IMR-90 (cell line): ENCODE measurements at regions not wholly inside any gene's neighbourhood (a gene's known extent, or its start where the extent isn't known, plus 50 kb on each side); places are given as distances from the start of the nearest gene placed in this dataset.

ENCODE experiments used
- ATAC-seq: fragments of 200-7000 bp; cut with Tn5 transposase; 2 replicates; pipeline ENCODE4 v1.9.1; 2020; ENCODE audit warnings: low read depth, mild to moderate bottlenecking, moderate library complexity
- BruUV-seq: library from RNA; stranded (reverse); fragments of 400-500 nt; replicated peaks from 2 replicates; lab custom pipeline; 2021; lab: Mats Ljungman, UMichigan
- CTCF ChIA-PET: fragments of 300-600 bp; formaldehyde crosslinking; extraction: SDS; loops from one replicate; lab custom pipeline; 2021; ENCODE audit warnings: antibody characterized with exemption; lab: Yijun Ruan, JAX
- POLR2A ChIA-PET: fragments of 300-600 bp; sonication (Branson Sonifier 250); formaldehyde crosslinking; loops from one replicate; lab custom pipeline; 2022; ENCODE audit warnings: antibody characterized with exemption; ENCODE audit not compliant: unreplicated experiment; lab: Charles Lee
- DNase-seq: peaks from one replicate; pipeline ENCODE4 v3.0.0; 2013
- H2AFZ ChIP-seq: replicated peaks from 2 replicates; pipeline ENCODE3; 2013; ENCODE audit warnings: low read length, mild to moderate bottlenecking; ENCODE audit not compliant: poor library complexity
- H2AK5ac ChIP-seq: 2 replicates; pipeline ENCODE4 v1.6.1; 2013; ENCODE audit warnings: low read depth, low read length, inconsistent platforms
- H2AK9ac ChIP-seq: replicated peaks from 2 replicates; pipeline ENCODE3; 2013; ENCODE audit warnings: mild to moderate bottlenecking, low read depth, low read length, moderate library complexity; ENCODE audit not compliant: poor library complexity
- H2BK120ac ChIP-seq: 2 replicates; pipeline ENCODE4 v1.6.1; 2013; ENCODE audit warnings: low read depth, low read length, inconsistent platforms
- H2BK15ac ChIP-seq: 3 replicates; pipeline ENCODE4 v1.6.1; 2013; ENCODE audit warnings: low read depth, low read length, inconsistent platforms
- H2BK20ac ChIP-seq: 2 replicates; pipeline ENCODE4 v1.6.1; 2013; ENCODE audit warnings: low read depth, mild to moderate bottlenecking, inconsistent platforms, low read length, moderate library complexity
- H2BK5ac ChIP-seq: 2 replicates; pipeline ENCODE4 v1.6.1; 2013; ENCODE audit warnings: mild to moderate bottlenecking, low read depth, low read length, inconsistent platforms; ENCODE audit not compliant: poor library complexity, severe bottlenecking
- H3K14ac ChIP-seq: replicated peaks from 2 replicates; pipeline ENCODE4 v1.6.1; 2013; ENCODE audit warnings: low read depth, low read length, inconsistent platforms
- H3K18ac ChIP-seq: 2 replicates; pipeline ENCODE4 v1.6.1; 2013; ENCODE audit warnings: low read depth, low read length, control low read depth
- H3K23ac ChIP-seq: 2 replicates; pipeline ENCODE4 v1.6.1; 2013; ENCODE audit warnings: low read depth, low read length, inconsistent platforms
- H3K27ac ChIP-seq: 2 replicates; pipeline ENCODE4 v1.5.1; 2013; ENCODE audit warnings: mild to moderate bottlenecking, control low read depth, low read length; ENCODE audit not compliant: insufficient read depth
- H3K27me3 ChIP-seq: 2 replicates; pipeline ENCODE4 v1.6.1; 2013; ENCODE audit warnings: low read length; ENCODE audit not compliant: control insufficient read depth, insufficient read depth
- H3K36me3 ChIP-seq: 2 replicates; pipeline ENCODE4 v1.6.1; 2013; ENCODE audit warnings: low read length, mixed read lengths; ENCODE audit not compliant: control insufficient read depth, insufficient read depth
- H3K4ac ChIP-seq: 2 replicates; pipeline ENCODE4 v1.6.1; 2013; ENCODE audit warnings: low read depth, low read length, inconsistent platforms
- H3K4me1 ChIP-seq: 2 replicates; pipeline ENCODE4 v1.6.1; 2013; ENCODE audit warnings: low read length, mixed read lengths; ENCODE audit not compliant: control insufficient read depth, insufficient read depth
- H3K4me2 ChIP-seq: 2 replicates; pipeline ENCODE4 v1.6.1; 2013; ENCODE audit warnings: low read depth, mild to moderate bottlenecking, control low read depth, low read length, moderate library complexity
- H3K4me3 ChIP-seq: 2 replicates; pipeline ENCODE4 v1.5.1; 2013; ENCODE audit warnings: low read depth, mild to moderate bottlenecking, control low read depth, low read length, moderate library complexity; ENCODE audit not compliant: insufficient read depth
- H3K56ac ChIP-seq: 2 replicates; pipeline ENCODE4 v1.6.1; 2013; ENCODE audit warnings: low read length, inconsistent platforms; ENCODE audit not compliant: insufficient read depth; ENCODE audit errors: extremely low read depth
- H3K79me1 ChIP-seq, 2 experiments: 2 replicates each; pipeline ENCODE4 v1.6.1; 2013; ENCODE audit warnings: low read length in 2 of 2, inconsistent platforms in 1 of 2, low read depth in 1 of 2
- H3K9ac ChIP-seq: 2 replicates; pipeline ENCODE4 v1.6.1; 2013; ENCODE audit warnings: low read depth, low read length, control low read depth
- H3K9me1 ChIP-seq: 2 replicates; pipeline ENCODE4 v1.6.1; 2013; ENCODE audit warnings: low read length, inconsistent platforms; ENCODE audit not compliant: insufficient read depth
- H3K9me3 ChIP-seq: 2 replicates; pipeline ENCODE4 v1.6.1; 2013; ENCODE audit warnings: low read length; ENCODE audit not compliant: control insufficient read depth, insufficient read depth
- H4K20me1 ChIP-seq: 2 replicates; pipeline ENCODE4 v1.6.1; 2013; ENCODE audit warnings: low read length, inconsistent platforms; ENCODE audit not compliant: insufficient read depth
- H4K5ac ChIP-seq: 2 replicates; pipeline ENCODE4 v1.6.1; 2013; ENCODE audit warnings: mild to moderate bottlenecking, low read depth, low read length, control low read depth
- H4K8ac ChIP-seq, 2 experiments: 2 replicates each; pipeline ENCODE4 v1.6.1; 2013; ENCODE audit warnings: low read depth in 2 of 2, low read length in 2 of 2, control low read depth in 1 of 2, inconsistent platforms in 1 of 2
- H4K91ac ChIP-seq: 2 replicates; pipeline ENCODE4 v1.6.1; 2013; ENCODE audit warnings: low read depth, low read length, inconsistent platforms; ENCODE audit not compliant: insufficient read depth
- CEBPB ChIP-seq: IDR thresholded peaks from 2 replicates; pipeline ENCODE4 v1.6.1; 2012; ENCODE audit warnings: low read depth, low read length, improper control_type of control experiment
- NFE2L2 ChIP-seq: fragments of 150-350 bp; IDR thresholded peaks from 2 replicates; pipeline ENCODE4 v1.6.1; 2016; ENCODE audit warnings: low read depth, mild to moderate bottlenecking, low read length
- RAD21 ChIP-seq: IDR thresholded peaks from 2 replicates; pipeline ENCODE4 v1.6.1; 2012; ENCODE audit warnings: low read length, improper control_type of control experiment
- RFX5 ChIP-seq: IDR thresholded peaks from 2 replicates; pipeline ENCODE4 v1.8.0; 2012; ENCODE audit warnings: low read depth, mild to moderate bottlenecking, low read length, moderate library complexity
- USF2 ChIP-seq: fragments of 150-350 bp; IDR thresholded peaks from 2 replicates; pipeline ENCODE4 v1.6.1; 2017; ENCODE audit warnings: mild to moderate bottlenecking, antibody characterized with exemption, low read length, low read depth
- WGBS, 2 experiments: methylation state at CpG; one replicate each; pipeline versions ENCODE4 v1.1.5 to v1.1.7; 2013; ENCODE audit warnings: missing lambda C conversion rate in 2 of 2; ENCODE audit not compliant: insufficient read length in 1 of 2; ENCODE audit errors: extremely low coverage in 2 of 2; 5-methylcytosine and 5-hydroxymethylcytosine counted together
- dilution Hi-C: fragments of 300-500 bp; cut with HindIII; formaldehyde crosslinking; loops from one replicate; pipeline ENCODE4 v1.14.3; 2018; ENCODE audit warnings: low sequenced_read_pairs; ENCODE audit not compliant: unreplicated experiment
- in situ Hi-C: fragments of 300-500 bp; cut with MboI; formaldehyde crosslinking; loops from 3 replicates; pipeline ENCODE4 v1.14.3; 2019; ENCODE audit warnings: low sequenced_read_pairs, inconsistent platforms, mixed read lengths
- intact Hi-C: fragments of 100-400 bp; cut with micrococcal nuclease; formaldehyde crosslinking; loops from 2 replicates; pipeline ENCODE4 v1.10.0; 2022
- TF ChIP-seq, protein P1 (sequence below): fragments of 150-350 bp; IDR thresholded peaks from 2 replicates; pipeline ENCODE4 v1.6.1; 2016; ENCODE audit warnings: low read depth, mild to moderate bottlenecking, low read length, moderate library complexity, borderline replicate concordance

DNA sequence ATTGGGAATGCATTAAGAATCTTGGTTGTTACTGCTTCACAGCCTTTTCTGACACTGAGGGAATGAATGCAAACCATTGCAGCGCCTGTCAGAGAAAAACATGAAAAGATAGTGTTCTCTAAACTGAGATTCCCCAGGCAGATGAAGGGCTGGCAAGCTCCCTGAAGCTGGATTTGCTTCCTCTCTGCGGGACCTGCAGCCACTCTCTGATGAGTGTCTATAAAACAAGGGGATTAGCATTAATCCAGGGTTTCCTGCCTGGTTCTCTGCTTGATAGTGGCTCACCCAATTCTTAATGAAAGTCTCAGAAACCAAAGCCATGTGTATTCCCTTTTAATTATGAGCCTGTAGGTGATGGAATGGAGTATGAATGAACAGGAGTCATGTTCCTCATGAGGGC lies 344.3 kb upstream of the UMPS start:
- no peak overlapping the region for H2BK15ac ChIP-seq
- BruUV-seq, result no TSS peak
- no peak overlapping the region for H3K4me3 ChIP-seq
- H3K4me1 ChIP-seq, result no peaks in the 10 kb centered on the region
- no peak overlapping the region for H4K91ac ChIP-seq
- H3K27me3 ChIP-seq, result peaks cover 4% of the 10 kb centered on the region
- no peak overlapping the region for H2AK9ac ChIP-seq
- H4K8ac ChIP-seq, result no peak overlapping the region
- no peak overlapping the region for H2AFZ ChIP-seq
- H2BK120ac ChIP-seq, result no peak overlapping the region
- intact Hi-C loops (no loop called here), dilution Hi-C loops (no loop called here), in situ Hi-C loops (no loop called here)
- H2BK5ac ChIP-seq, result no peak overlapping the region
- H3K56ac ChIP-seq, result no peak overlapping the region
- no peaks in the 10 kb centered on the region for H4K20me1 ChIP-seq
- no peak overlapping the region for H3K23ac ChIP-seq
- no peak overlapping the region for H3K27ac ChIP-seq
- H3K4me2 ChIP-seq, result no peak overlapping the region
- H2BK20ac ChIP-seq, result no peak overlapping the region
- POLR2A ChIA-PET, result no interaction called here
- TF ChIP-seq RAD21 (no peak), NFE2L2 (no peak), RFX5 (no peak), USF2 (no peak), CEBPB (no peak)
- TF ChIP-seq, protein P1, sequence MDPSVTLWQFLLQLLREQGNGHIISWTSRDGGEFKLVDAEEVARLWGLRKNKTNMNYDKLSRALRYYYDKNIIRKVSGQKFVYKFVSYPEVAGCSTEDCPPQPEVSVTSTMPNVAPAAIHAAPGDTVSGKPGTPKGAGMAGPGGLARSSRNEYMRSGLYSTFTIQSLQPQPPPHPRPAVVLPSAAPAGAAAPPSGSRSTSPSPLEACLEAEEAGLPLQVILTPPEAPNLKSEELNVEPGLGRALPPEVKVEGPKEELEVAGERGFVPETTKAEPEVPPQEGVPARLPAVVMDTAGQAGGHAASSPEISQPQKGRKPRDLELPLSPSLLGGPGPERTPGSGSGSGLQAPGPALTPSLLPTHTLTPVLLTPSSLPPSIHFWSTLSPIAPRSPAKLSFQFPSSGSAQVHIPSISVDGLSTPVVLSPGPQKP, result no peak
- H3K79me1 ChIP-seq, result no peaks in the 10 kb centered on the region
- no peak overlapping the region for H3K4ac ChIP-seq
- no peaks in the 10 kb centered on the region for H3K9me3 ChIP-seq
- ATAC-seq (no peak), DNase-seq (no peak)
- no peaks in the 10 kb centered on the region for H3K9me1 ChIP-seq
- 100% methylated on average over 1 of the region's 2 CpGs; no CpG with 5 or more reads in 1 of the 2 experiments for WGBS, 2 experiments
- CTCF ChIA-PET, result no interaction called here
- H3K14ac ChIP-seq, result no peak overlapping the region
- no peaks in the 10 kb centered on the region for H3K36me3 ChIP-seq
- no peak overlapping the region for H3K18ac ChIP-seq
- no peak overlapping the region for H3K9ac ChIP-seq
- H2AK5ac ChIP-seq, result no peak overlapping the region
- H4K5ac ChIP-seq, result no peak overlapping the region
